WTC11 (cell line): ENCODE measurements at regions not wholly inside any gene's neighbourhood (a gene's known extent, or its start where the extent isn't known, plus 50 kb on each side); places are given as distances from the start of the nearest gene placed in this dataset.

ENCODE experiments used
- ATAC-seq: fragments of 200-7000 bp; cut with Tn5 transposase; 2 replicates; pipeline ENCODE4 v1.10.0; 2021; ENCODE audit warnings: mild to moderate bottlenecking, moderate library complexity
- CTCF ChIA-PET: fragments of 300-600 bp; sonication (Branson Sonifier 250); formaldehyde crosslinking; loops from one replicate; lab custom pipeline; 2021; ENCODE audit warnings: antibody characterized with exemption; lab: Charles Lee
- POLR2A ChIA-PET: fragments of 350-600 bp; sonication (Branson Sonifier 250); formaldehyde crosslinking; loops from one replicate; lab custom pipeline; 2021; ENCODE audit warnings: antibody characterized with exemption; lab: Charles Lee
- DNase-seq: peaks from one replicate; pipeline ENCODE4 v3.0.0; 2021; ENCODE audit warnings: low spot score
- H3K27ac Mint-ChIP-seq: 2 replicates; pipeline ENCODE4 v1.8.0; 2021; ENCODE audit warnings: mixed read lengths
- H3K27me3 Mint-ChIP-seq: 2 replicates; pipeline ENCODE4 v1.8.0; 2021; ENCODE audit warnings: low read depth, mild to moderate bottlenecking, moderate library complexity, mixed read lengths
- H3K36me3 Mint-ChIP-seq: 2 replicates; pipeline ENCODE4 v1.8.0; 2021; ENCODE audit warnings: mixed read lengths
- H3K4me1 Mint-ChIP-seq: 2 replicates; pipeline ENCODE4 v1.8.0; 2022; ENCODE audit warnings: mixed read lengths
- H3K4me3 Mint-ChIP-seq: 2 replicates; pipeline ENCODE4 v1.8.0; 2021; ENCODE audit warnings: mild to moderate bottlenecking, moderate library complexity, mixed read lengths
- H3K9me3 Mint-ChIP-seq: 2 replicates; pipeline ENCODE4 v1.8.0; 2021; ENCODE audit warnings: mixed read lengths
- ELF4 ChIP-seq: sonication (generic); formaldehyde crosslinking; IDR thresholded peaks from 2 replicates; pipeline ENCODE4 v1.8.1; 2022; ENCODE audit warnings: low read depth, mild to moderate bottlenecking, moderate library complexity, missing genetic modification reagents
- ESRRA ChIP-seq: sonication (generic); formaldehyde crosslinking; IDR thresholded peaks from 2 replicates; pipeline ENCODE4 v1.8.1; 2022; ENCODE audit warnings: mild to moderate bottlenecking, missing genetic modification reagents, borderline replicate concordance
- FOXP1 ChIP-seq: sonication (generic); formaldehyde crosslinking; IDR thresholded peaks from 2 replicates; pipeline ENCODE4 v1.8.0; 2022; ENCODE audit warnings: missing genetic modification reagents, mild to moderate bottlenecking, moderate library complexity, borderline replicate concordance
- GABPB1 ChIP-seq: sonication (generic); formaldehyde crosslinking; IDR thresholded peaks from 2 replicates; pipeline ENCODE4 v1.8.1; 2023; ENCODE audit warnings: mild to moderate bottlenecking, missing genetic modification reagents
- HMGA2 ChIP-seq: fragments of 250-450 bp; sonication (Bioruptor Pico); IDR thresholded peaks from 2 replicates; pipeline ENCODE4 v1.4.0; 2021; ENCODE audit warnings: mild to moderate bottlenecking, moderate library complexity
- JAZF1 ChIP-seq: fragments of 250-450 bp; sonication (Bioruptor Pico); IDR thresholded peaks from 2 replicates; pipeline ENCODE4 v1.9.0; 2021; ENCODE audit warnings: moderate library complexity, mild to moderate bottlenecking, inconsistent platforms
- JUN ChIP-seq: sonication (generic); formaldehyde crosslinking; IDR thresholded peaks from 2 replicates; pipeline ENCODE4 v1.8.0; 2023; ENCODE audit warnings: mild to moderate bottlenecking, missing genetic modification reagents
- MYBL2 ChIP-seq: sonication (generic); formaldehyde crosslinking; IDR thresholded peaks from 2 replicates; pipeline ENCODE4 v1.8.1; 2023; ENCODE audit warnings: mild to moderate bottlenecking, moderate library complexity, missing genetic modification reagents
- NFYB ChIP-seq: sonication (generic); formaldehyde crosslinking; conservative IDR thresholded peaks from 2 replicates; pipeline ENCODE4 v1.8.0; 2022; ENCODE audit warnings: low read depth, missing genetic modification reagents
- SMAD3 ChIP-seq: sonication (generic); formaldehyde crosslinking; IDR thresholded peaks from 2 replicates; pipeline ENCODE4 v1.8.0; 2022; ENCODE audit warnings: missing genetic modification reagents, mild to moderate bottlenecking, borderline replicate concordance
- SOX15 ChIP-seq: fragments of 250-450 bp; sonication (Bioruptor Pico); IDR thresholded peaks from 2 replicates; pipeline ENCODE4 v1.9.0; 2021; ENCODE audit warnings: mild to moderate bottlenecking
- STAT6 ChIP-seq: sonication (generic); formaldehyde crosslinking; conservative IDR thresholded peaks from 2 replicates; pipeline ENCODE4 v1.8.1; 2023; ENCODE audit warnings: mild to moderate bottlenecking, low read depth, missing genetic modification reagents, moderate library complexity
- USF2 ChIP-seq: sonication (generic); formaldehyde crosslinking; IDR thresholded peaks from 2 replicates; pipeline ENCODE4 v1.8.1; 2023; ENCODE audit warnings: mild to moderate bottlenecking, missing genetic modification reagents, moderate library complexity
- ZNF138 ChIP-seq: sonication (generic); formaldehyde crosslinking; conservative IDR thresholded peaks from 2 replicates; pipeline ENCODE4 v1.8.1; 2022; ENCODE audit warnings: mild to moderate bottlenecking, moderate library complexity, missing genetic modification reagents
- ZNF232 ChIP-seq: sonication (generic); formaldehyde crosslinking; IDR thresholded peaks from 2 replicates; pipeline ENCODE4 v1.8.0; 2022; ENCODE audit warnings: mild to moderate bottlenecking, missing genetic modification reagents
- ZNF532 ChIP-seq: fragments of 250-450 bp; sonication (Bioruptor Pico); IDR thresholded peaks from 2 replicates; pipeline ENCODE4 v1.9.0; 2021; ENCODE audit warnings: mild to moderate bottlenecking, borderline replicate concordance
- TF ChIP-seq, protein P1 (sequence below): fragments of 250-450 bp; sonication (Bioruptor Pico); IDR thresholded peaks from 2 replicates; pipeline ENCODE4 v1.9.0; 2021; ENCODE audit warnings: moderate library complexity, mild to moderate bottlenecking, inconsistent platforms, borderline replicate concordance
- TF ChIP-seq, protein P2 (sequence below): sonication (generic); formaldehyde crosslinking; IDR thresholded peaks from 2 replicates; pipeline ENCODE4 v1.8.1; 2022; ENCODE audit warnings: low read depth, mild to moderate bottlenecking, moderate library complexity, missing genetic modification reagents, borderline replicate concordance
- TF ChIP-seq, protein P3 (sequence below): fragments of 250-450 bp; sonication (Bioruptor Pico); IDR thresholded peaks from 2 replicates; pipeline ENCODE4 v1.9.0; 2021; ENCODE audit warnings: mild to moderate bottlenecking

DNA sequence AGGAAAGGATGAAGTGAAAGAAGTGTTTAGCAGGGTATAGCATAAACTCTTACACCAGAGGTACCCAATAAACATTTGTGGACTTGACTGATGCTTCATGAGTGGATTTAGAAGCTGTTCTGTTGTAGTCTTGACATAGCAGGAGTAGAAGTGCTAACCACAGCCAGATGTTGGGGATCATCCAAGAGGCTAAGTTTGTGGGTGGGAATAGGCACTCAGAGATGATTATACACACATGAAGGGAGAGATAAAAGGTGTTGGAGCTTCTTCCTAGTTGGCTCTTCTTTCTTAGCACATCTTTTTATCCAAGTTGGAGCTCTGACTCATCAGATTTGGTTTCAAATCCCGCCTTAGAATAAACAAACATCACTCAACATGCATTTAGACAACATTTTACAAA is 166.7 kb upstream of the E2F7 start (continued):
- TF ChIP-seq, protein P1, sequence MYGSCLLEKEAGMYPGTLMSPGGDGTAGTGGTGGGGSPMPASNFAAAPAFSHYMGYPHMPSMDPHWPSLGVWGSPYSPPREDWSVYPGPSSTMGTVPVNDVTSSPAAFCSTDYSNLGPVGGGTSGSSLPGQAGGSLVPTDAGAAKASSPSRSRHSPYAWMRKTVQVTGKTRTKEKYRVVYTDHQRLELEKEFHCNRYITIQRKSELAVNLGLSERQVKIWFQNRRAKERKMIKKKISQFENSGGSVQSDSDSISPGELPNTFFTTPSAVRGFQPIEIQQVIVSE (CRISPR knock-in tag): no peak

- H3K27me3 Mint-ChIP-seq: no peaks in the 10 kb centered on the region
- no peak overlapping the region for H3K4me3 Mint-ChIP-seq
- POLR2A ChIA-PET: no interaction called here
- peaks cover 4% of the 10 kb centered on the region; the same call in 1 of the 2 replicates for H3K9me3 Mint-ChIP-seq
- no peak for DNase-seq
- 0 out of 2 replicates have a peak overlapping the region, but pooled peaks have one; percentile 5 for H3K27ac Mint-ChIP-seq
- CTCF ChIA-PET: no interaction called here
- H3K4me1 Mint-ChIP-seq: peaks cover 44% of the 10 kb centered on the region
- no peak for ATAC-seq
- TF ChIP-seq MYBL2 (CRISPR knock-in tag) (no peak), HMGA2 (CRISPR knock-in tag) (no peak), ELF4 (CRISPR knock-in tag) (no peak), JUN (CRISPR knock-in tag) (no peak), STAT6 (CRISPR knock-in tag) (no peak), USF2 (CRISPR knock-in tag) (no peak), JAZF1 (CRISPR knock-in tag) (no peak), GABPB1 (CRISPR knock-in tag) (no peak)
- TF ChIP-seq, protein P2, sequence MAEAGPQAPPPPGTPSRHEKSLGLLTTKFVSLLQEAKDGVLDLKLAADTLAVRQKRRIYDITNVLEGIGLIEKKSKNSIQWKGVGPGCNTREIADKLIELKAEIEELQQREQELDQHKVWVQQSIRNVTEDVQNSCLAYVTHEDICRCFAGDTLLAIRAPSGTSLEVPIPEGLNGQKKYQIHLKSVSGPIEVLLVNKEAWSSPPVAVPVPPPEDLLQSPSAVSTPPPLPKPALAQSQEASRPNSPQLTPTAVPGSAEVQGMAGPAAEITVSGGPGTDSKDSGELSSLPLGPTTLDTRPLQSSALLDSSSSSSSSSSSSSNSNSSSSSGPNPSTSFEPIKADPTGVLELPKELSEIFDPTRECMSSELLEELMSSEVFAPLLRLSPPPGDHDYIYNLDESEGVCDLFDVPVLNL (CRISPR knock-in tag): no peak
- TF ChIP-seq, protein P3, sequence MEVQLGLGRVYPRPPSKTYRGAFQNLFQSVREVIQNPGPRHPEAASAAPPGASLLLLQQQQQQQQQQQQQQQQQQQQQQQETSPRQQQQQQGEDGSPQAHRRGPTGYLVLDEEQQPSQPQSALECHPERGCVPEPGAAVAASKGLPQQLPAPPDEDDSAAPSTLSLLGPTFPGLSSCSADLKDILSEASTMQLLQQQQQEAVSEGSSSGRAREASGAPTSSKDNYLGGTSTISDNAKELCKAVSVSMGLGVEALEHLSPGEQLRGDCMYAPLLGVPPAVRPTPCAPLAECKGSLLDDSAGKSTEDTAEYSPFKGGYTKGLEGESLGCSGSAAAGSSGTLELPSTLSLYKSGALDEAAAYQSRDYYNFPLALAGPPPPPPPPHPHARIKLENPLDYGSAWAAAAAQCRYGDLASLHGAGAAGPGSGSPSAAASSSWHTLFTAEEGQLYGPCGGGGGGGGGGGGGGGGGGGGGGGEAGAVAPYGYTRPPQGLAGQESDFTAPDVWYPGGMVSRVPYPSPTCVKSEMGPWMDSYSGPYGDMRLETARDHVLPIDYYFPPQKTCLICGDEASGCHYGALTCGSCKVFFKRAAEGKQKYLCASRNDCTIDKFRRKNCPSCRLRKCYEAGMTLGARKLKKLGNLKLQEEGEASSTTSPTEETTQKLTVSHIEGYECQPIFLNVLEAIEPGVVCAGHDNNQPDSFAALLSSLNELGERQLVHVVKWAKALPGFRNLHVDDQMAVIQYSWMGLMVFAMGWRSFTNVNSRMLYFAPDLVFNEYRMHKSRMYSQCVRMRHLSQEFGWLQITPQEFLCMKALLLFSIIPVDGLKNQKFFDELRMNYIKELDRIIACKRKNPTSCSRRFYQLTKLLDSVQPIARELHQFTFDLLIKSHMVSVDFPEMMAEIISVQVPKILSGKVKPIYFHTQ (CRISPR knock-in tag): no peak
- H3K36me3 Mint-ChIP-seq: peaks cover 2% of the 10 kb centered on the region; the same call in 1 of the 2 replicates
These were observed 166.1 kb upstream of the E2F7 start for GRCh38 chr12:77231501-77231918.

GRCh38 chr12:77229640-77230442 is 164.5 kb upstream of the E2F7 start:
- ATAC-seq: peak; percentile 84
- no peaks in the 10 kb centered on the region for H3K27me3 Mint-ChIP-seq
- peaks cover 39% of the 10 kb centered on the region for H3K4me1 Mint-ChIP-seq
- H3K9me3 Mint-ChIP-seq: no peaks in the 10 kb centered on the region
- H3K36me3 Mint-ChIP-seq: 0 out of 2 replicates have a peak, but pooled peaks cover 2% of the 10 kb centered on the region
- ChIA-PET CTCF (no interaction called here), POLR2A (no interaction called here)
- H3K27ac Mint-ChIP-seq: peak overlapping the region; percentile 69
- DNase-seq: no peak
- peak overlapping the region; percentile 10; the same call in 1 of the 2 replicates for H3K4me3 Mint-ChIP-seq
- TF ChIP-seq NFYB (no peak), ELF4 (CRISPR knock-in tag) (no peak), SMAD3 (CRISPR knock-in tag) (no peak), ZNF232 (CRISPR knock-in tag) (no peak), ESRRA (CRISPR knock-in tag) (no peak), FOXP1 (no peak), SOX15 (CRISPR knock-in tag) (no peak), ZNF532 (CRISPR knock-in tag) (no peak), ZNF138 (CRISPR knock-in tag) (no peak)
